ENCODE measurements at regions not wholly inside any gene's neighbourhood (a gene's known extent, or its start where the extent isn't known, plus 50 kb on each side); places are given as distances from the start of the nearest gene placed in this dataset.

- Histone ChIP-seq H2AK5ac (ENCODE audit: insufficient read length, low read length) (no peak overlapping the region), H3K14ac (ENCODE audit: insufficient read depth, low read length) (no peak overlapping the region), H3K27ac (ENCODE audit: insufficient read length, low read depth, low read length) (no peak overlapping the region), H2BK120ac (ENCODE audit: low read depth, low read length, poor library complexity, severe bottlenecking) (no peak overlapping the region), H4K91ac (ENCODE audit: insufficient read length, low read depth, low read length) (no peak overlapping the region), H4K5ac (ENCODE audit: insufficient read length, low read depth, low read length) (no peak overlapping the region), H3K23ac (ENCODE audit: insufficient read length, low read depth, low read length) (no peak overlapping the region), H3K9ac (ENCODE audit: extremely low read depth, insufficient read length, low read length) (no peak overlapping the region), H3K9me3 (ENCODE audit: control insufficient read depth, low read depth, low read length) (peaks cover 17% of the 10 kb centered on the region), H3K23me2 (ENCODE audit: insufficient read length, low read depth, low read length, poor library complexity, severe bottlenecking) (no peaks in the 10 kb centered on the region), H3K56ac (ENCODE audit: insufficient read length, low read depth, low read length) (no peak overlapping the region), H2BK15ac (ENCODE audit: low read depth, low read length) (no peak overlapping the region), H3K79me1 (ENCODE audit: insufficient read depth, low read depth, low read length, poor library complexity, severe bottlenecking) (no peaks in the 10 kb centered on the region), H4K8ac (replicated peaks; ENCODE audit: insufficient read length, low read depth, low read length) (no peak overlapping the region), H2BK5ac (ENCODE audit: insufficient read length, low read length) (no peak overlapping the region), H2BK20ac (ENCODE audit: low read depth, low read length, poor library complexity, severe bottlenecking) (no peak overlapping the region), H2BK12ac (ENCODE audit: insufficient read length, low read depth, low read length) (no peak overlapping the region), H4K20me1 (ENCODE audit: control insufficient read depth, insufficient read depth, insufficient read length) (no peaks in the 10 kb centered on the region), H3K27me3 (ENCODE audit: insufficient read depth, low read length) (no peaks in the 10 kb centered on the region), H3K4me1 (ENCODE audit: insufficient read depth, low read length) (no peaks in the 10 kb centered on the region), H3T11ph (ENCODE audit: low read length) (no peak overlapping the region), H3K79me2 (ENCODE audit: insufficient read depth, low read length) (no peaks in the 10 kb centered on the region), H3K4me2 (ENCODE audit: insufficient read depth, insufficient read length, low read length) (no peak overlapping the region), H3K4ac (ENCODE audit: low read depth, low read length) (no peak overlapping the region), H3K18ac (ENCODE audit: insufficient read length, low read depth, low read length) (no peak overlapping the region), H2AFZ (ENCODE audit: low read length) (no peak overlapping the region)
- H3K36me3 Mint-ChIP-seq (ENCODE audit: insufficient read depth in 1 of 3, low read depth in 3 of 3): peaks cover 12 to 19% (median 14%) of the 10 kb centered on the region in 3 experiments
- H3K4me3 Mint-ChIP-seq: no peak overlapping the region
- WGBS (ENCODE audit: extremely low coverage, insufficient read length, low lambda C conversion rate): no CpG with 5 or more reads among the region's 9 CpGs
- DNase-seq: no peak
- no peak overlapping the region for H3K27ac Mint-ChIP-seq
- peaks cover 31 to 34% of the 10 kb centered on the region in 2 experiments for H3K9me3 Mint-ChIP-seq
- H3K27me3 Mint-ChIP-seq (ENCODE audit: low read depth): peaks cover 11% of the 10 kb centered on the region
- TF ChIP-seq CTCF (conservative IDR thresholded peaks at IDR 0.05): no peak
- no peaks in the 10 kb centered on the region for H3K4me1 Mint-ChIP-seq
Measured at GRCh38 chr13:111577208-111577828, 256.9 kb downstream of the TEX29 start.
